Brain microvascular endothelial cell (primary cell): ENCODE measurements at regions not wholly inside any gene's neighbourhood (a gene's known extent, or its start where the extent isn't known, plus 50 kb on each side); places are given as distances from the start of the nearest gene placed in this dataset.
A peak's percentile ranks its signal among the peaks of the same experiment; 100 is the strongest.

Experiments
- DNase-seq: peaks from one replicate; pipeline ENCODE4 v3.0.0-alpha.2; 2020
- H3K27ac ChIP-seq: fragments of 250-450 bp; sonication (Bioruptor Pico); 2 replicates; pipeline ENCODE4 v1.5.1; 2020; ENCODE audit warnings: mild to moderate bottlenecking, moderate library complexity
- H3K27me3 ChIP-seq: fragments of 250-450 bp; sonication (Bioruptor Pico); replicated peaks from 2 replicates; pipeline ENCODE4 v1.5.1; 2020; ENCODE audit warnings: mild to moderate bottlenecking
- H3K36me3 ChIP-seq: fragments of 250-450 bp; sonication (Bioruptor Pico); replicated peaks from 2 replicates; pipeline ENCODE4 v1.5.1; 2020; ENCODE audit warnings: mild to moderate bottlenecking
- H3K4me3 ChIP-seq: 2 replicates; pipeline ENCODE4 v1.5.1; 2011; ENCODE audit warnings: low read depth, mild to moderate bottlenecking, control low read depth, low read length, moderate library complexity
- in situ Hi-C: cut with HindIII; loops from 2 replicates; pipeline ENCODE4 v1.10.0; 2017; ENCODE audit warnings: low sequenced_read_pairs, low pct_ligation_motif_present
- TF ChIP-seq, protein P1 (sequence below): IDR thresholded peaks from 2 replicates; pipeline ENCODE4 v1.5.1; 2011; ENCODE audit warnings: low read depth, mild to moderate bottlenecking, moderate library complexity, low read length, control low read depth, inconsistent platforms; ENCODE audit errors: missing control alignments

DNA sequence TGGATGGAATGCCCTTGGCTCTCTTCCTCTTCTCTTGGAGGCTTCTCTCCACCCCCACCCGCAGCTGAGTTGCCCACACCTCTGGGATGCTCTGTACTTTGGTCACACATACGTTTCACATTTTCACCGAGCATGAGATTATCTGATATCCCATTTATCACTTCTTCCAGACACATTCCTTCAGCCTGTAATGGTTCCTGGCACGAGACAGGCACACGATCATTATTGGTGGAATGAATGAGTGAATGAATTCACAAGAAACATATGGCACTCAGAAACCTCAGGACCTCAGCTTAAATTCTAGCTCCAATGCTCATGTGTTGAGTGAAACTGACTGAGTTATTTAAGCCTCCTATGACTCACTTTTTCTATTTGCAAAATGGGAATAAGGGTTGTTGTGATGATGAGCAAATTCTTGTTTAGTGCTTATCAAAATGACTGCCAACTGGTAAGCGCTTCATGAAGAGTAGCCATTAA, 242.7 kb upstream of the JUN start:
- in situ Hi-C loops = no loop called here

DNA sequence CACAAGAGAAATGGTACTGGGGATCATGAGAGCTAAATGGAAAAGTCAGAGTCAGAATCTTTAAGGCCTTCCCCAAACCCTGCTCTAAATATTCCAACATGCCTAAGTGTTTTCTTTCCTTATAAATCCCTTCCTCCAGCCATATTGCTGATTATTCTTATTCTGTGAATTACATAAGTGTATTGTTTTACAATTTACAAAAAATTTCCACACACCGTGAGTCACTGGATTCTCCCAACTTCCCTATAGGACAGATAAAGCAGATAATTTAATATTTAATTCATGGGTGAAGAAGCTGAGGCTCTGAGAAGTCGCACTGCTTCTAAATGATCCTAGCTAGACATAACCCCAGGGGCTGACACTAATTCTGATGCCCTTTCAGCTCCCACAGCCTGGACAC, 243.3 kb upstream of the JUN start:
- TF ChIP-seq, protein P1, sequence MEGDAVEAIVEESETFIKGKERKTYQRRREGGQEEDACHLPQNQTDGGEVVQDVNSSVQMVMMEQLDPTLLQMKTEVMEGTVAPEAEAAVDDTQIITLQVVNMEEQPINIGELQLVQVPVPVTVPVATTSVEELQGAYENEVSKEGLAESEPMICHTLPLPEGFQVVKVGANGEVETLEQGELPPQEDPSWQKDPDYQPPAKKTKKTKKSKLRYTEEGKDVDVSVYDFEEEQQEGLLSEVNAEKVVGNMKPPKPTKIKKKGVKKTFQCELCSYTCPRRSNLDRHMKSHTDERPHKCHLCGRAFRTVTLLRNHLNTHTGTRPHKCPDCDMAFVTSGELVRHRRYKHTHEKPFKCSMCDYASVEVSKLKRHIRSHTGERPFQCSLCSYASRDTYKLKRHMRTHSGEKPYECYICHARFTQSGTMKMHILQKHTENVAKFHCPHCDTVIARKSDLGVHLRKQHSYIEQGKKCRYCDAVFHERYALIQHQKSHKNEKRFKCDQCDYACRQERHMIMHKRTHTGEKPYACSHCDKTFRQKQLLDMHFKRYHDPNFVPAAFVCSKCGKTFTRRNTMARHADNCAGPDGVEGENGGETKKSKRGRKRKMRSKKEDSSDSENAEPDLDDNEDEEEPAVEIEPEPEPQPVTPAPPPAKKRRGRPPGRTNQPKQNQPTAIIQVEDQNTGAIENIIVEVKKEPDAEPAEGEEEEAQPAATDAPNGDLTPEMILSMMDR = no peak

More for the DNA sequence above, 242.7 kb upstream of the JUN start:
- no peak for DNase-seq
- Histone ChIP-seq H3K27ac (no peak overlapping the region), H3K27me3 (no peaks in the 10 kb centered on the region), H3K36me3 (no peaks in the 10 kb centered on the region), H3K4me3 (no peak overlapping the region)
- TF ChIP-seq, protein P1 = no peak

DNA sequence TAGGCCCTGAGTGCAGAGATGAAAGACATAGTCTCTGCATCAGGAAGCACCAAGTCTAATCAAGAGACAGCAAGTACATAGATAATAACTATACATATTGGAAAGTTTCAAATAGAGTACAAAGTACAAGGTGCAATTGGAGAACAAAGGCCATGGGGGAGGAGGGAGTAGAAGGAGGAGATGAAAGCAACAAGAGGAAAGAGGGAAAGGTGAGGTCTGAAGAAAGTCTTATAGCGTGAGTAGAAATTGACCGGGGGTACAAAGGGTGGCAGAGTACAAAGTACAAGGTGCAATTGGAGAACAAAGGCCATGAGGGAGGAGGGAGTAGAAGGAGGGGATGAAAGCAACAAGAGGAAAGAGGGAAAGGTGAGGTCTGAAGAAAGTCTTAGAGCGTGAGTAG, 244.2 kb upstream of the JUN start:
- no peaks in the 10 kb centered on the region for H3K36me3 ChIP-seq
- TF ChIP-seq, protein P1 = no peak
- no peaks in the 10 kb centered on the region for H3K27me3 ChIP-seq
- H3K4me3 ChIP-seq = no peak overlapping the region
- no peak overlapping the region for H3K27ac ChIP-seq
- no peak for DNase-seq
- in situ Hi-C loops = no loop called here

More for the DNA sequence above, 243.3 kb upstream of the JUN start:
- in situ Hi-C loops = no loop called here
- H3K4me3 ChIP-seq = no peak overlapping the region
- DNase-seq = no peak
- no peaks in the 10 kb centered on the region for H3K36me3 ChIP-seq
- no peaks in the 10 kb centered on the region for H3K27me3 ChIP-seq
- H3K27ac ChIP-seq = no peak overlapping the region

DNA sequence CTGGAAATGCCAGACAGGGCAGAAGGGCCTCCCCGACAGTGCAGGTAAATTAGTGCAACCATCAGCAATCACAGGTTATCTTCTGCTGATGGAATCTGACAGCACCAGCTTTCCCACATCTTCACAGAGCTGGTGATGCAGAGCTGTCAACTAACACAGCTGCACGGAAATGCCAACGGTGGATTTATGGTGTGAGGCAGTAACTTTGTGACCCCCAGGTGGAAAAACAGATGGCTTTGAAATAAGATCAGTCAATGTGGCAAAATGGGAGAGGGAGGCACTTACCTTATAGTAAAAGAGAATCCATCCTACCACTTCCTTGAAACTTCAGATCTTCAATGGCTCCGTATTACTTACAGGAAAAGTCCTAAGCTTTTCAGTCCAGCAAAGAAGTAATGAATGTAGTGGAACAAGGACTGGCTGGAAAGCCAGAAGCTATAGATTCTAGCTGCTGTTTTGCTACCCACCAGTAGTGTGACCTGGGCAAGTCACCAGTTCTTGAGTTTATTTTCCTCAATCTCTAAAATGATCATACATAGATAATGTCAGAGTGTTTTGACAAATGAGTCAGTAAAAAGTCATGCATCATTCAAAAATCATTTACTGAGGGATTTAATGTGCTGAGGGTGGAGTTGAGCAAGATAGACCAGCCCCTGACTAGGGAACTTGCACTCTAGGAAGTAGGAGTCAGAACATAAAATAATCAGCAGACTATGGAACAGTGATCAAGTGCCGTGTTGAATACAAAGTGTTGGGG, 245.7 kb upstream of the JUN start:
- peak; percentile 60 for DNase-seq
- H3K36me3 ChIP-seq = no peaks in the 10 kb centered on the region
- in situ Hi-C loops = no loop called here
- TF ChIP-seq, protein P1 = no peak
- no peak overlapping the region for H3K4me3 ChIP-seq
- no peaks in the 10 kb centered on the region for H3K27me3 ChIP-seq
- H3K27ac ChIP-seq = peak overlapping the region; percentile 76

DNA sequence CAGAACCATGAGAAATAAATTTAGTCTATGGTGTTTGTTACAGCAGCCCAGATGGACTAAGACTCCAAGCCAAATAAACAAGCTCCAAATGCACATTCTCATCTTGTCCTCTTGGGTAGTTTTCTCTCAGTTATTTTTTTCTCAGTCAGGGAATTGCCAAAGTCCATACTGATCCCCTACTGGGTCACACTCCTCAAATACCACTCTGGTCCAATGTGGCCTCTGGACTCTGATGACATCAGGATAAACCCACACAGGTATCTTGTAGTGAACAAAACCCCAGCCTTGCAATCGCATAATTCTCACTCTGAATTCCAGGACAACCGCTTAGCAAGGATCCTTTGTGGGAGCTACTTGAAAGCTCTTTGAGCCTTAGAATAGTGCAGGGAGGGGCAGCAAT, 248.4 kb upstream of the JUN start:
- no peaks in the 10 kb centered on the region for H3K27me3 ChIP-seq
- no peak overlapping the region for H3K27ac ChIP-seq
- TF ChIP-seq, protein P1 = no peak
- no peak overlapping the region for H3K4me3 ChIP-seq
- no peak for DNase-seq
- in situ Hi-C loops = no loop called here
- no peaks in the 10 kb centered on the region for H3K36me3 ChIP-seq

DNA sequence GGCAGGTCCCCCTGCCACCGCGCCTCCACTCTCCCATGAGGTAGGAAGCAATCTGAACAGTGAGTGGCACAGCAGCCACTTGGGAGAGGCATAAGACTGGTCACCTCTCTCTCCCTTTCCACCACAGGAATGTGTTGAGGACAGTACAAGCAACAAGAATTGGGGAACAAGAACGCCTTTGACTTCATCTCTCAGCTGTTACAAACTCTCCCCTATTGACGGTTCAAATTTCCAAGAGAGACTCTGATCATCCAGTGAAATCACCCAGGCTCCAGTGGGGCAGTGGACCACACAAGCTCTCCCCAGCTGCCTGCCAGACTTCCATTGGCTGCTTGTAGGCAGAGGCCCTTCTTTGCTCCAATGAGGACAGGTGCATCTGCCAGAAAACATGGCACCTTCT, 249.9 kb upstream of the JUN start:
- DNase-seq = no peak
- no peak overlapping the region for H3K27ac ChIP-seq
- no peak overlapping the region for H3K4me3 ChIP-seq
- no peaks in the 10 kb centered on the region for H3K36me3 ChIP-seq
- in situ Hi-C loops = no loop called here
- TF ChIP-seq, protein P1 = no peak
- H3K27me3 ChIP-seq = no peaks in the 10 kb centered on the region
